HEK293 (cell line): ENCODE measurements at regions not wholly inside any gene's neighbourhood (a gene's known extent, or its start where the extent isn't known, plus 50 kb on each side); places are given as distances from the start of the nearest gene placed in this dataset.

ENCODE experiments used
- CTCF ChIA-PET: fragments of 350-600 bp; formaldehyde crosslinking; extraction: SDS; loops from one replicate; lab custom pipeline; 2021; ENCODE audit warnings: antibody characterized with exemption; lab: Yijun Ruan, JAX
- POLR2A ChIA-PET: fragments of 300-600 bp; formaldehyde crosslinking; extraction: SDS; loops from one replicate; lab custom pipeline; 2020; ENCODE audit warnings: antibody characterized with exemption, inconsistent platforms; lab: Yijun Ruan, JAX
- H3K27ac ChIP-seq: fragments of 200-500 bp; sonication (Bioruptor generic); 2 replicates; pipeline ENCODE4 v1.5.1; 2014; ENCODE audit warnings: low read depth, low read length, control low read depth, inconsistent platforms; ENCODE audit errors: extremely low read depth
- H3K36me3 ChIP-seq, 2 experiments: fragments of 200-500 bp in 1 of 2; sonication (Bioruptor generic) in 1 of 2; 1 replicate in 1 of 2; 2 replicates in 1 of 2; pipeline ENCODE4 v1.5.1; 2014 to 2017; ENCODE audit warnings: inconsistent platforms in 2 of 2, low read length in 2 of 2; ENCODE audit not compliant: control insufficient read depth in 2 of 2, insufficient read depth in 1 of 2
- H3K4me1 ChIP-seq: fragments of 200-500 bp; sonication (Bioruptor generic); 2 replicates; pipeline ENCODE4 v1.5.1; 2014; ENCODE audit warnings: mild to moderate bottlenecking, low read length, inconsistent platforms; ENCODE audit not compliant: control insufficient read depth, insufficient read depth
- H3K4me3 ChIP-seq: 2 replicates; pipeline ENCODE4 v1.5.1; 2011; ENCODE audit warnings: low read depth, mild to moderate bottlenecking, control low read depth, low read length, moderate library complexity
- H3K9me3 ChIP-seq: fragments of 200-500 bp; sonication (Bioruptor generic); 2 replicates; pipeline ENCODE4 v1.5.1; 2014; ENCODE audit warnings: low read depth, low read length, inconsistent platforms; ENCODE audit not compliant: control insufficient read depth, insufficient read depth
- GLIS2 ChIP-seq: fragments of 450-650 bp; formaldehyde crosslinking; IDR thresholded peaks from 2 replicates; pipeline ENCODE4 v1.5.1; 2016; ENCODE audit warnings: missing biosample characterization, missing genetic modification characterization
- KLF9 ChIP-seq: fragments of 450-650 bp; formaldehyde crosslinking; IDR thresholded peaks from 2 replicates; pipeline ENCODE4 v1.5.1; 2016; ENCODE audit warnings: missing biosample characterization, missing genetic modification characterization, low read depth
- OVOL3 ChIP-seq: fragments of 450-650 bp; formaldehyde crosslinking; IDR thresholded peaks from 2 replicates; pipeline ENCODE4 v1.5.1; 2016; ENCODE audit warnings: missing biosample characterization, missing genetic modification characterization
- SETDB1 ChIP-seq: IDR thresholded peaks from one replicate; pipeline ENCODE4 v1.6.1; 2017; ENCODE audit warnings: mild to moderate bottlenecking, low read length, moderate library complexity, mixed read lengths; ENCODE audit not compliant: insufficient read length
- SP2 ChIP-seq: fragments of 450-650 bp; formaldehyde crosslinking; IDR thresholded peaks from 2 replicates; pipeline ENCODE4 v1.5.1; 2016; ENCODE audit warnings: missing biosample characterization, missing genetic modification characterization
- ZBTB21 ChIP-seq: fragments of 450-650 bp; formaldehyde crosslinking; IDR thresholded peaks from 2 replicates; pipeline ENCODE4 v1.5.1; 2017; ENCODE audit warnings: missing biosample characterization, missing genetic modification characterization
- ZFP3 ChIP-seq: fragments of 450-650 bp; formaldehyde crosslinking; IDR thresholded peaks from 2 replicates; pipeline ENCODE4 v1.5.1; 2016; ENCODE audit warnings: low read depth, missing biosample characterization, missing genetic modification characterization
- ZNF10 ChIP-seq: fragments of 450-650 bp; formaldehyde crosslinking; IDR thresholded peaks from 2 replicates; pipeline ENCODE4 v1.5.1; 2017; ENCODE audit warnings: missing biosample characterization, missing genetic modification characterization
- ZNF239 ChIP-seq: fragments of 450-650 bp; formaldehyde crosslinking; IDR thresholded peaks from 2 replicates; pipeline ENCODE4 v1.5.1; 2016; ENCODE audit warnings: missing biosample characterization, missing genetic modification characterization
- ZNF292 ChIP-seq: fragments of 450-650 bp; formaldehyde crosslinking; IDR thresholded peaks from 2 replicates; pipeline ENCODE4 v1.5.1; 2016; ENCODE audit warnings: low read depth, missing biosample characterization, missing genetic modification characterization, borderline replicate concordance
- ZNF354C ChIP-seq: fragments of 450-650 bp; formaldehyde crosslinking; IDR thresholded peaks from 2 replicates; pipeline ENCODE4 v1.5.1; 2016; ENCODE audit warnings: missing biosample characterization, missing genetic modification characterization, low read depth, borderline replicate concordance
- ZNF610 ChIP-seq: fragments of 450-650 bp; formaldehyde crosslinking; IDR thresholded peaks from 2 replicates; pipeline ENCODE4 v1.5.1; 2016; ENCODE audit warnings: missing biosample characterization, missing genetic modification characterization, borderline replicate concordance
- ZNF624 ChIP-seq: fragments of 450-650 bp; formaldehyde crosslinking; IDR thresholded peaks from 2 replicates; pipeline ENCODE4 v1.5.1; 2017; ENCODE audit warnings: missing biosample characterization, missing genetic modification characterization
- ZNF677 ChIP-seq: fragments of 450-650 bp; IDR thresholded peaks from 2 replicates; pipeline ENCODE4 v1.5.0; 2018; ENCODE audit warnings: missing biosample characterization, mild to moderate bottlenecking, missing genetic modification characterization, moderate library complexity
- ZNF701 ChIP-seq: fragments of 450-650 bp; formaldehyde crosslinking; IDR thresholded peaks from 2 replicates; pipeline ENCODE4 v1.5.1; 2016; ENCODE audit warnings: missing biosample characterization, missing genetic modification characterization
- ZSCAN23 ChIP-seq: fragments of 450-650 bp; formaldehyde crosslinking; IDR thresholded peaks from 2 replicates; pipeline ENCODE4 v1.5.1; 2016; ENCODE audit warnings: missing biosample characterization, missing genetic modification characterization
- ZSCAN30 ChIP-seq: fragments of 450-650 bp; IDR thresholded peaks from 2 replicates; pipeline ENCODE4 v1.5.1; 2018; ENCODE audit warnings: missing biosample characterization, mild to moderate bottlenecking, missing genetic modification characterization, moderate library complexity
- TF ChIP-seq, protein P1 (sequence below): fragments of 450-650 bp; formaldehyde crosslinking; IDR thresholded peaks from 2 replicates; pipeline ENCODE4 v1.5.1; 2016; ENCODE audit warnings: missing biosample characterization, missing genetic modification characterization
- TF ChIP-seq, protein P2 (sequence below): fragments of 450-650 bp; formaldehyde crosslinking; IDR thresholded peaks from 2 replicates; pipeline ENCODE4 v1.5.1; 2017; ENCODE audit warnings: missing biosample characterization, missing genetic modification characterization
- TF ChIP-seq, protein P3 (sequence below): IDR thresholded peaks from 2 replicates; pipeline ENCODE4 v1.6.1; 2011; ENCODE audit warnings: mild to moderate bottlenecking, low read depth, low read length, borderline replicate concordance
- TF ChIP-seq, protein P4 (sequence below): fragments of 450-650 bp; formaldehyde crosslinking; IDR thresholded peaks from 2 replicates; pipeline ENCODE4 v1.5.1; 2016; ENCODE audit warnings: missing biosample characterization, missing genetic modification characterization

DNA sequence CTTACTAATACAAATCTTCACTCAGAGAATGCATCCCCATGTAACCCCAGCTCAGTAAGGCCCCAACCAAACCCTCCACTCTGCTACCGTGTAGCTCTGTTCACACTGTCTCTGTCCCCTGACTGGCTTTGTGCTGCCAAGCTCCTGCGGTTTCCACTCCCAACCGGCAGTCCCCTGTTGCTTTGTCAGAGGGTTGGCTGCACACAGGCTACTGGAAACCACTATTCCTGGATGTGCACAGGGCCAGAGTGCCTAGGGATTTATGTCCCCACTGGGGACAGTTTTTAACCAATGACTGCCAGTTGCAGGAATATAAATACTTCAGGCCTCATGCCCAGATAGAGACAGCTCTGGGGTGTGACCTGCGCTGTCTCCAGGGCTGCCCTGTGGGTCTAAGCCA is 157.1 kb upstream of the C16orf82 start:
- ChIA-PET POLR2A (no interaction called here), CTCF (no interaction called here)
- H3K4me1 ChIP-seq: no peaks in the 10 kb centered on the region
- TF ChIP-seq ZNF10 (tag by site-specific recombination) (no peak), ZSCAN30 (no peak), SETDB1 (no peak), OVOL3 (tag by site-specific recombination) (no peak), ZNF239 (tag by site-specific recombination) (no peak)
- TF ChIP-seq, protein P1, sequence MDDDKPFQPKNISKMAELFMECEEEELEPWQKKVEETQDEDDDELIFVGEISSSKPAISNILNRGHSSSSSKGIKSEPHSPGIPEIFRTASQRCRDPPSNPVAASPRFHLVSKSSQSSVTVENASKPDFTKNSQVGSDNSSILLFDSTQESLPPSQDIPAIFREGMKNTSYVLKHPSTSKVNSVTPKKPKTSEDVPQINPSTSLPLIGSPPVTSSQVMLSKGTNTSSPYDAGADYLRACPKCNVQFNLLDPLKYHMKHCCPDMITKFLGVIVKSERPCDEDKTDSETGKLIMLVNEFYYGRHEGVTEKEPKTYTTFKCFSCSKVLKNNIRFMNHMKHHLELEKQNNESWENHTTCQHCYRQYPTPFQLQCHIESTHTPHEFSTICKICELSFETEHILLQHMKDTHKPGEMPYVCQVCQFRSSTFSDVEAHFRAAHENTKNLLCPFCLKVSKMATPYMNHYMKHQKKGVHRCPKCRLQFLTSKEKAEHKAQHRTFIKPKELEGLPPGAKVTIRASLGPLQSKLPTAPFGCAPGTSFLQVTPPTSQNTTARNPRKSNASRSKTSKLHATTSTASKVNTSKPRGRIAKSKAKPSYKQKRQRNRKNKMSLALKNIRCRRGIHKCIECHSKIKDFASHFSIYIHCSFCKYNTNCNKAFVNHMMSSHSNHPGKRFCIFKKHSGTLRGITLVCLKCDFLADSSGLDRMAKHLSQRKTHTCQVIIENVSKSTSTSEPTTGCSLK (tag by site-specific recombination): no peak
- TF ChIP-seq, all 188 proteins: peak for 0
- no peaks in the 10 kb centered on the region for H3K9me3 ChIP-seq
- H3K4me3 ChIP-seq: no peak overlapping the region
- no peaks in the 10 kb centered on the region for H3K36me3 ChIP-seq
- H3K27ac ChIP-seq: no peak overlapping the region

DNA sequence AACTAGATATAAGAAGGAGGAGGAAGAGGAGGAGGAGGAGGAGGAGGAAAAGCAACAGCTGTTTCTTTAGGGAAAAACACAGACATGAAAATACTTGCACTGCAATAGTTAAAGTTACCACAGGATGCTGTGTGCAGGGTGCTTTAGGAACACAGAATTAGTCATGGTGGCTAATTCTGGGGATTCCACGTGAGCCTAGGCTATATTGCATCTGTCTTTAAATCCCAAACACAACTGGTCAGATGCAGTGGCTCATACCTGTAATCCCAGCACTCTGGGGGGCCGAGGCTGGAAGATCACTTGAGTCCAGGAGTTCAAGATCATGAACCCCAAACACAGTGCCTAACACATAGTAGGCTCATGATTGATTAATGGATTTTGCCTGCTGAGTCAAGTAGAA is 155.3 kb upstream of the C16orf82 start:
- Histone ChIP-seq H3K4me1 (no peaks in the 10 kb centered on the region), H3K9me3 (no peaks in the 10 kb centered on the region), H3K4me3 (no peak overlapping the region), H3K27ac (no peak overlapping the region), H3K36me3 (no peaks in the 10 kb centered on the region)
- TF ChIP-seq ZNF292: no peak
- TF ChIP-seq ZNF624 (tag by site-specific recombination): no peak
- TF ChIP-seq SP2 (tag by site-specific recombination): no peak
- no peak for TF ChIP-seq ZNF701 (tag by site-specific recombination)
- TF ChIP-seq ZNF610: no peak
- TF ChIP-seq ZFP3 (tag by site-specific recombination): no peak
- TF ChIP-seq, protein P2, sequence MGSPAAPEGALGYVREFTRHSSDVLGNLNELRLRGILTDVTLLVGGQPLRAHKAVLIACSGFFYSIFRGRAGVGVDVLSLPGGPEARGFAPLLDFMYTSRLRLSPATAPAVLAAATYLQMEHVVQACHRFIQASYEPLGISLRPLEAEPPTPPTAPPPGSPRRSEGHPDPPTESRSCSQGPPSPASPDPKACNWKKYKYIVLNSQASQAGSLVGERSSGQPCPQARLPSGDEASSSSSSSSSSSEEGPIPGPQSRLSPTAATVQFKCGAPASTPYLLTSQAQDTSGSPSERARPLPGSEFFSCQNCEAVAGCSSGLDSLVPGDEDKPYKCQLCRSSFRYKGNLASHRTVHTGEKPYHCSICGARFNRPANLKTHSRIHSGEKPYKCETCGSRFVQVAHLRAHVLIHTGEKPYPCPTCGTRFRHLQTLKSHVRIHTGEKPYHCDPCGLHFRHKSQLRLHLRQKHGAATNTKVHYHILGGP (tag by site-specific recombination): no peak
- no peak for TF ChIP-seq ZBTB21 (tag by site-specific recombination)
- TF ChIP-seq, protein P3, sequence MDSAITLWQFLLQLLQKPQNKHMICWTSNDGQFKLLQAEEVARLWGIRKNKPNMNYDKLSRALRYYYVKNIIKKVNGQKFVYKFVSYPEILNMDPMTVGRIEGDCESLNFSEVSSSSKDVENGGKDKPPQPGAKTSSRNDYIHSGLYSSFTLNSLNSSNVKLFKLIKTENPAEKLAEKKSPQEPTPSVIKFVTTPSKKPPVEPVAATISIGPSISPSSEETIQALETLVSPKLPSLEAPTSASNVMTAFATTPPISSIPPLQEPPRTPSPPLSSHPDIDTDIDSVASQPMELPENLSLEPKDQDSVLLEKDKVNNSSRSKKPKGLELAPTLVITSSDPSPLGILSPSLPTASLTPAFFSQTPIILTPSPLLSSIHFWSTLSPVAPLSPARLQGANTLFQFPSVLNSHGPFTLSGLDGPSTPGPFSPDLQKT: no peak
- TF ChIP-seq ZNF354C (tag by site-specific recombination): no peak
- TF ChIP-seq ZNF677: no peak
- TF ChIP-seq GLIS2 (tag by site-specific recombination): no peak
- TF ChIP-seq, protein P4, sequence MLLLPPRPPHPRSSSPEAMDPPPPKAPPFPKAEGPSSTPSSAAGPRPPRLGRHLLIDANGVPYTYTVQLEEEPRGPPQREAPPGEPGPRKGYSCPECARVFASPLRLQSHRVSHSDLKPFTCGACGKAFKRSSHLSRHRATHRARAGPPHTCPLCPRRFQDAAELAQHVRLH (tag by site-specific recombination): no peak
- no peak for TF ChIP-seq KLF9 (tag by site-specific recombination)
- TF ChIP-seq ZSCAN23 (tag by site-specific recombination): no peak
- POLR2A ChIA-PET: no interaction called here
- CTCF ChIA-PET: no interaction called here
